ENCODE measurements at regions not wholly inside any gene's neighbourhood (a gene's known extent, or its start where the extent isn't known, plus 50 kb on each side); places are given as distances from the start of the nearest gene placed in this dataset.

DNA sequence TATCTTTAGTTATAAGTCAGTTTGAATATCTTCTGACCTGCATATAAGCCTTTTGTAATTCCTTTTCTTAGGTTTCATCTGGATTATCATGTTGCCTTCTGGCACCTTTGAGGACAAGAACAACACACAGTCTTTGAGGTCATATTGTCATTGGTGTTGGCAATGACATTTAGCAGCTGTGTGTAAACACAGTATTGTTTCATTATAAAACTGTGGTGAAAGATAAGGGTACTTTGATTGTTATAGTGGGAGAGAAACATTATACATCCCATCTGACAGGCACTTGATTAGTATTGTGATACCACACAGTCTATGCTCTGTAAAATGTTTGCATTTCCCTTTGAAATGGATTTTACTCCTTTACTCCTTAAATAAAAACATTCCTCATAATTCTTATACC lies 313.5 kb downstream of the RPRM start:
- Histone ChIP-seq H3F3A (ENCODE audit: control insufficient read depth, insufficient read depth) (no peaks in the 10 kb centered on the region), H3K4me1 (ENCODE audit: control insufficient read depth, low read length) (no peaks in the 10 kb centered on the region), H3K4me2 (ENCODE audit: low read length) (no peak overlapping the region), H3K4me3 (ENCODE audit: low read length) (no peak overlapping the region), H3K9me2 (replicated peaks; ENCODE audit: control insufficient read depth, low read length) (no peaks in the 10 kb centered on the region), H3K9me3 (ENCODE audit: control insufficient read depth, insufficient read depth, low read length) (no peaks in the 10 kb centered on the region), H3K36me3 (ENCODE audit: control insufficient read depth, low read length) (no peaks in the 10 kb centered on the region), H4K20me1 (ENCODE audit: control insufficient read depth, insufficient read depth, low read depth, low read length) (no peaks in the 10 kb centered on the region), H3K79me2 (ENCODE audit: control insufficient read depth, low read length) (no peaks in the 10 kb centered on the region), H3K27ac (ENCODE audit: low read depth, low read length) (no peak overlapping the region), H3K27me3 (ENCODE audit: control insufficient read depth, low read length) (no peaks in the 10 kb centered on the region)
- TF ChIP-seq EZH2phosphoT487 (IDR thresholded peaks at IDR 0.05; ENCODE audit: borderline replicate concordance, low read length), result no peak
- TF ChIP-seq, protein P1, sequence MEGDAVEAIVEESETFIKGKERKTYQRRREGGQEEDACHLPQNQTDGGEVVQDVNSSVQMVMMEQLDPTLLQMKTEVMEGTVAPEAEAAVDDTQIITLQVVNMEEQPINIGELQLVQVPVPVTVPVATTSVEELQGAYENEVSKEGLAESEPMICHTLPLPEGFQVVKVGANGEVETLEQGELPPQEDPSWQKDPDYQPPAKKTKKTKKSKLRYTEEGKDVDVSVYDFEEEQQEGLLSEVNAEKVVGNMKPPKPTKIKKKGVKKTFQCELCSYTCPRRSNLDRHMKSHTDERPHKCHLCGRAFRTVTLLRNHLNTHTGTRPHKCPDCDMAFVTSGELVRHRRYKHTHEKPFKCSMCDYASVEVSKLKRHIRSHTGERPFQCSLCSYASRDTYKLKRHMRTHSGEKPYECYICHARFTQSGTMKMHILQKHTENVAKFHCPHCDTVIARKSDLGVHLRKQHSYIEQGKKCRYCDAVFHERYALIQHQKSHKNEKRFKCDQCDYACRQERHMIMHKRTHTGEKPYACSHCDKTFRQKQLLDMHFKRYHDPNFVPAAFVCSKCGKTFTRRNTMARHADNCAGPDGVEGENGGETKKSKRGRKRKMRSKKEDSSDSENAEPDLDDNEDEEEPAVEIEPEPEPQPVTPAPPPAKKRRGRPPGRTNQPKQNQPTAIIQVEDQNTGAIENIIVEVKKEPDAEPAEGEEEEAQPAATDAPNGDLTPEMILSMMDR (IDR thresholded peaks at IDR 0.05; ENCODE audit: low read depth, low read length, poor library complexity, severe bottlenecking), result no peak

DNA sequence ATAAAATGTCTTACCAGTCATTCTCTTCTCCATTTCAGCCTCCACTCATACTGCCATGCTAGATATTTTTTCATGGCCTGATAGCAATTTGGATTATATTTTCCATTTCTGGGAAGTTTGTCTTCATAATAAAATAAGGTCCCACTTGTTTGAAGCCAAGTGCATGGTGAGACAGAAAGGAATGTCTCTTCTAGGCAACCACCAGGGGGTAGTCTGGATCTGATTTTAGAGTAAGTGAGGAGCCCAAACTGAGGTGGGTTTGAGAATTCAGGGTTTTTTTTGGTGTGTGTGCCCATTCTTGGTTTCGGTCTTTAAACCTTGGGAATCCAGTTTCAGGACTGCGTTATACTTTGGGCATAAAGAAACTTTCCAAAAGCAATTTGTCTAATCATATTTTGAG lies 315.5 kb downstream of the RPRM start:
- Histone ChIP-seq H4K20me1 (ENCODE audit: control insufficient read depth, insufficient read depth, low read depth, low read length) (no peaks in the 10 kb centered on the region), H3K9me2 (replicated peaks; ENCODE audit: control insufficient read depth, low read length) (no peaks in the 10 kb centered on the region), H3K27me3 (ENCODE audit: control insufficient read depth, low read length) (no peaks in the 10 kb centered on the region), H3K4me1 (ENCODE audit: control insufficient read depth, low read length) (no peaks in the 10 kb centered on the region), H3K36me3 (ENCODE audit: control insufficient read depth, low read length) (no peaks in the 10 kb centered on the region), H3K9me3 (ENCODE audit: control insufficient read depth, insufficient read depth, low read length) (no peaks in the 10 kb centered on the region), H3F3A (ENCODE audit: control insufficient read depth, insufficient read depth) (no peaks in the 10 kb centered on the region), H3K79me2 (ENCODE audit: control insufficient read depth, low read length) (no peaks in the 10 kb centered on the region), H3K4me2 (ENCODE audit: low read length) (no peak overlapping the region), H3K27ac (ENCODE audit: low read depth, low read length) (no peak overlapping the region), H3K4me3 (ENCODE audit: low read length) (no peak overlapping the region)
- TF ChIP-seq, protein P1 (IDR thresholded peaks at IDR 0.05; ENCODE audit: low read depth, low read length, poor library complexity, severe bottlenecking), result peak; percentile 43
- no peak for TF ChIP-seq EZH2phosphoT487 (IDR thresholded peaks at IDR 0.05; ENCODE audit: borderline replicate concordance, low read length)

DNA sequence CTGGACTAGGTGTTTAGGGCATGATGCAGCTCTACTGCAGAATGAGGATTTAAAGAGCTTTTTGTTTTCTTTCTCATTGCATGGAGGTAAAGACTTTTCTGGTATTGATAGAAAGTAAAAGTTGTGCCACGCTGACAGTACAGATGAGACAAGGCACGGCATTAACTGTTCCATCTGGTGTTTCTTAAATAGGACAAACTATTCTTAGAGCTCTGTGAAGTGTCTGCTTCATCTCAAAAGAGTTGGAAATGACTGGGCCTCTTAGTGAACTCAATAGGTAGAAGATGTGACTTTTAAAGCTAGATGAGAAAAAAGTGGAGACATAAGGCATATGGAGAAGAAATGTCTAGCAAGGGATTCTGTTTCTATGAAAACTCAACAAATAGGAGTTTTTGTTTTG lies 321.8 kb downstream of the RPRM start:
- Histone ChIP-seq H3K4me1 (ENCODE audit: control insufficient read depth, low read length) (no peaks in the 10 kb centered on the region), H3K4me3 (ENCODE audit: low read length) (no peak overlapping the region), H3K27me3 (ENCODE audit: control insufficient read depth, low read length) (no peaks in the 10 kb centered on the region), H3K36me3 (ENCODE audit: control insufficient read depth, low read length) (no peaks in the 10 kb centered on the region), H3K4me2 (ENCODE audit: low read length) (no peak overlapping the region), H3K27ac (ENCODE audit: low read depth, low read length) (no peak overlapping the region), H3K9me2 (replicated peaks; ENCODE audit: control insufficient read depth, low read length) (no peaks in the 10 kb centered on the region), H3K79me2 (ENCODE audit: control insufficient read depth, low read length) (no peaks in the 10 kb centered on the region), H3F3A (ENCODE audit: control insufficient read depth, insufficient read depth) (no peaks in the 10 kb centered on the region), H3K9me3 (ENCODE audit: control insufficient read depth, insufficient read depth, low read length) (no peaks in the 10 kb centered on the region), H4K20me1 (ENCODE audit: control insufficient read depth, insufficient read depth, low read depth, low read length) (no peaks in the 10 kb centered on the region)
- TF ChIP-seq, protein P1 (IDR thresholded peaks at IDR 0.05; ENCODE audit: low read depth, low read length, poor library complexity, severe bottlenecking), result no peak
- TF ChIP-seq EZH2phosphoT487 (IDR thresholded peaks at IDR 0.05; ENCODE audit: borderline replicate concordance, low read length), result no peak

DNA sequence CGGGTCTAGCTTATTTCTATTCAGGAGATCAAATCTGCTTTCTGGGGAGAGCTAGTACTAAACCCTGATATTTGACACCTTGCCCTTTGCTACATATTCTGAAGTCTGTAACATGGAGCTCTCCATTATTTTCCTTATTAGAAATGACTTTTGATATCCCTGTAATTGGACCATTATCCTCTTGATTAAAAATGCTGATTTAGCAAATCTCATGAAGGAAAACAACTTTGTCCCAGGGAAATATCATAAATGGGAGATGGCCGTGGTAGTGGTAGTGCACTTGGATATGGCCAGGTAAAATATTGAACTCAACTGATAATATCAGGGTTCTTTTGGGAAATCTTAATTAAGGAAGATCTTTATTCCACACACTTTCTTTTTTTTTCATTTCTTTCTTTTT lies 326.5 kb downstream of the RPRM start:
- TF ChIP-seq, protein P1 (IDR thresholded peaks at IDR 0.05; ENCODE audit: low read depth, low read length, poor library complexity, severe bottlenecking), result no peak
- Histone ChIP-seq H3K79me2 (ENCODE audit: control insufficient read depth, low read length) (no peaks in the 10 kb centered on the region), H3K27ac (ENCODE audit: low read depth, low read length) (no peak overlapping the region), H3K4me3 (ENCODE audit: low read length) (no peak overlapping the region), H3K36me3 (ENCODE audit: control insufficient read depth, low read length) (no peaks in the 10 kb centered on the region), H3K4me2 (ENCODE audit: low read length) (no peak overlapping the region), H3K27me3 (ENCODE audit: control insufficient read depth, low read length) (no peaks in the 10 kb centered on the region), H3K4me1 (ENCODE audit: control insufficient read depth, low read length) (no peaks in the 10 kb centered on the region), H3F3A (ENCODE audit: control insufficient read depth, insufficient read depth) (no peaks in the 10 kb centered on the region), H4K20me1 (ENCODE audit: control insufficient read depth, insufficient read depth, low read depth, low read length) (no peaks in the 10 kb centered on the region), H3K9me2 (replicated peaks; ENCODE audit: control insufficient read depth, low read length) (no peaks in the 10 kb centered on the region), H3K9me3 (ENCODE audit: control insufficient read depth, insufficient read depth, low read length) (no peaks in the 10 kb centered on the region)

Measured in DOHH2 (cell line).